CD4-positive, alpha-beta T cell treated with Interleukin-6 for 4 hours (primary cell): ENCODE measurements at regions not wholly inside any gene's neighbourhood (a gene's known extent, or its start where the extent isn't known, plus 50 kb on each side); places are given as distances from the start of the nearest gene placed in this dataset.
"Not testable (repeated sequence)": the region's sequence is repeated elsewhere in the genome, so short reads cannot be mapped to it uniquely, and the experiment has no call there.

Source experiments
- DNase-seq: peaks from one replicate; pipeline ENCODE4 v3.0.0-alpha.2; 2020; ENCODE audit warnings: mixed read lengths

DNA sequence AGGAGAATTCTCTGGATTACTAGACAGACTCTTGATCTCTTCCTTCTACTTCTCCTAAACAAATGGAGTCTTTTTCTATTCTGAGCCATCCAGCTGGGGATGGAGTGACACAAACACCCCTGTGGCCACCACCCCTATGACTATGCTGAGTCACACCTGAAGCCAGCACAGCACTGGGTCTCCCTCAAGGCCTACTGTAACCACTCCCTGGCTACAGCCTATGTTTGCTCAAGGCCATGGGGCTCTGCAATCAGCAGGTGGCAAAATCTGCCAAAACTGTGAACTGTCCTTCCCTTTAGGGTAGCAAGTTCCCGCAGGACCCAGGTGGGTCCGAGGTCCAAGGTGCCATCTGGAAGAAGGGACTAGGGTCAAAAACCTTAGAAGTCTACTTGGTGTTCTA is 132.3 kb downstream of the TINAG start:
- DNase-seq: no peak

DNA sequence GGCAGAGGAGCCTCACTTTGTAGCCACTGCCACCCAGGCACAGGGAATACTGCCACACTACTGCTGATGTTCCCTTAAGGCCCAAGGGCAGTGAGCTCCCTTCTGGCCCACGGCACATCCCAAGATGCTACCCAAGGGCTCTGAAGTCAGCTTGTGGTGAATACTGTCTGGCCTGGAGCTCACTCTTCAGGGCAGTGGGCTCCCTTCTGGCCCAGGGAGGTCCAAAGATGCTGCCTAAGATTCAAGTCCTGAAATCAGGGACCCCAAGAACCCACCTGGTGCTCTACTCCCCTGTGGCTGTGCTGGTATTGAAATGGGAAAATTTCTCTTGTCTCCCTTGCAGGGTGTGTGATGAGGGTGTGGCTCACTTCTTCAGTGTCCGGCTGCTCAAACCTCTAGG is 132.8 kb downstream of the TINAG start:
- DNase-seq: no peak

DNA sequence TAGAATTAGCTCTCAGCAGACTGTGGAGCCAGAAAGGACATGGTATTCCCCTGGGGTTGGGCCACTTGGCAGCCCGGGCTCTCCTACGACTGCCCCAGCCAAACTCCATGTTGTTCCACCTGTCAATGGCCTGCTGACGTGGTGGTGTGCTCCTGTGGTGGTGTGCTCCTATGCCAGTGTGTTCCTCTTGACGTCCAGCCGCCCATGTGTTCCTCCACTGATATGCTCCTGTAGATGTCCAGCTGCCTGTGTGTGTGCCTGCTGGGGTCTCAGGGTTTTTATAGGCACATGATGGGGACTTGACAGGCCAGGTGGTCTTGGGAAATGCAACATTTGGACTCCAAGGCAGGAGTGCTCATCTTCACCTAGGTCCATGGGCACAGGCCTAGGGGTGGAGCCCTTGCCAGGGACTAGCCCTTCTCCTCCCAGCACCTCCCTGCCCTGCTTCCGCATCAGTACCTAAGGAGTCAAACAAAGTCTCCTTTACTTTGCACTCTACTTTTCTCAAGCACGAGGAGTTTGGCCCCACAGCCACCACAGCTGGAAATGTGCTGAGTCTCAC is 133.5 kb downstream of the TINAG start:
- no peak for DNase-seq

DNA sequence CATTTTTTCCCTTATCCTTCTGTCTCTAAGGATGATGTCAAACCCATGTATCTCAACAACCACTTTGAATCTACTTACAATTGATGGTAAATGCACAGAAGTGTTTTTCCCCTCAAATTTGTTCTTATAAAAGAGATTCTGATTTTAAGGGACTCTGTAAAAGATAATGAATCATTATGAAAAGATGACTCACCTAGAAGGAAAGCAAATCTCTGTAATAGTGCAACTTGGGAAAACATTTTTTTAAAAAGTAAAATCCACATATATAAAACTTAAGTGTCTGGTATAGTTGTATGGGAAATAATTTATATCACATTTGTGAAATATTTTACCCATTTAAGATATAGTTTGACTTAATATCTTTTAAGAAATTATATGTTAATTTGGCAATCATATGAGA is 137.0 kb downstream of the TINAG start:
- DNase-seq: no peak

DNA sequence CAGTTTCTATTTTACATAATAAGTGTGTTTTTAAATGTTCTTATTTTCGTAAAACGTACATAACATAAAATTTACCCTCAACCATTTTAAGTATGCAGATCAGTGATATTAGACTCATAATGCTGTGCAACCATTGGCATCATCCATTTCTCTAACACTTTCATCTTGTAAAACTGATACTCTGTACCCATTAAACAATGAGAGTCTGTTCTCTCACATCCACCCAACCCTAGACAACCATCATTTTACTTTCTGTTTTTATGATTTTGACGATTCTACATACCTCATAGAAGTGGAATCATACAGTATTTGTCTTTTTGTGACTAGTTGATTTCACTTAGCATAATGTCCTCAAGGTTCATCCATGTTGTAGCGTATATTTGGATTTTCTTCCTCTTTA is 140.4 kb downstream of the TINAG start:
- DNase-seq: no peak

DNA sequence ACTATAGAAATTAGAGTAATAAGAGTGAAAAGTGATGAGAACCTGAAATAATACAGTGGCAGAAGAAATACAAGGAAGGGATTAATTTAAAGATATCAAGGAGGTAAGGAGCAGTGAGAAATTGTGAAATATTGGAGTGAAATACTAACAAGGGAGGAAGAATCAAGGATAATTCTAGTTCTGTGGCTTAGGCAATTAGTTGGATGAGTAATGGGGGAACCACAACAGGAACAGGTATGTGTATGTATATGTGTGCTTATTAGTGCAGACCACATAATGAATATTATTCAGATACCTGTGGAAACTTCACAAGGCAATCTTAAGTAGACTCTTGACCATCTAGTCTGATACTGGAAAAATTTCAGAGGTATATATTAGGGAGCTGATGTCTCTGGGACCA is 143.3 kb downstream of the TINAG start:
- DNase-seq: no peak

DNA sequence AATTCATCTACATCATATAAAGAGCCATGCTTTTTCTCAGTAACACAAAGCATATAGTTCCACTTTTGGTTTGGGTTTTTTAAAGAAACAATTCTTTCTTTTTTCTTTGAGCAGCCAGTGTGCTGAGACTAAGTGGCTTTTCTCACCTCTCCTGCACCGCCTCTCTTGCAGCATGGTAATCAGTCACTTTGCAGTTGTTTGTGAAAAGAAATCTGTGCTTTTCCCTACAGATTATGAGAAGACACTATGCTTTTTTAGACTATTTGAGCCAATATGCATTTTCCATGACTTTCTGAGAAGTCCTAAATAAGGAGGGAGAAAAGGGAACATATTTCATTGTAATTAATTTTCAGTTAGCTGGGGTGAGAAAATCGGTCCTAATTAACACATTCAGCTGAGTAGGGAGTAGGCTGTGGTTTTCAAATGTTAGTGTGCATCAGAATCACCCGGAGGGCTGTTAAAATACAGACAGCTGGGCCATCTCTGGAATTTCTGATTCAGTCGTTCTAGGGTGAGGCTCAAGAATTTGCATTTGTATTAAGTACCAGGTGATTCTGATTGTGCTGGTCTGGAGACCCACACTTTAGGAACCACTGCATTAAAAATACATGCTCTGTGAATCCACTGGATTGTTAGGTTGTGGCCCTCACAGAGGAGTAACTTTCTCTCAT is 155.2 kb downstream of the TINAG start:
- DNase-seq: no peak

DNA sequence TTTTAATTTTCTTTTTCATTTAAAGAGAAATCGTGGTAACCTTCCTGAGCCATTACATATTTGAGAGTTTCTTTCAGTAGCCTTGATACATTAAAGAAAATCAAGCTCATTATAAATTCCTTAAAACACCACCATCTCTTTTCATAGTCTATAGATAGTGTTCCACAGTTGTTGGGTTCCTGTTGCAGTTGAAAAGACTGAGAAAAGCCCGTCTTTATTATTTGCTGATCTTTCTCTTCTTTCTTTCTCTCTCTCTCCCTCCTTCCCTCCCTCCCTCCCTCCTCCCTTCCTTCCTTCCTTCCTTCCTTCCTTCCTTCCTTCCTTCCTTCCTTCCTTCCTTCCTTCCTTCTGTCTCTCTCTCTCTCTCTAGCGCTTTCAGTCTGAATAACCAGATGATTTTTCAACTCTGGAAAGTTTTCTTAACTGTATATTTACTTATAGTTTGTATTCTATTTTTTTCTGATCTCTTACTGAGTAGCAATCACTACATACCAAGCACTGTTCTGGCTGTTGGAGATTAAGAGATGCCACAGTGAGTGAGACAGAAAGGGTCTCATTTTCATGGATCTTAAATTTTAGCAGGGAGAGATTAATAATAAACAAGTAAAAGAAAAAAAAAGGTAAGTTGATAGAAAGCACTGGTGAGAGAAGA is 157.5 kb downstream of the TINAG start:
- DNase-seq: no peak

DNA sequence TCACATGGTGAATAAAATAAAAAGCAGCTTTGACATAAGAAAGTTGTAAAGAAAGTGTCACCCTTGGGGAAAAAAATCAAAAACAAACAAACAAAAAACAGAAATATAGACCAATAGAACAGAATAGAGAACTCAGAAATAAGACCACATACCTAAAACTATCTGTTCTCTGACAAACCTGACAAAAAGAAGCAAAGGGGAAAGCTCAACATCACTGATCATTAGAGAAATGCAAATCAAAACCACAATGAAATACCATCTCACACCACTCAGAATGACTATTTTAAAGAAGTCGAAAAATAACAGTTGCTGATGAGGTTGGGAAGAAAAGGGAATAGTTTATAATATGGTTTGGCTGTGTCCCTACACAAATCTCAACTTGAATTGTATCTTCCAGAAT is 159.1 kb downstream of the TINAG start:
- DNase-seq: no peak

DNA sequence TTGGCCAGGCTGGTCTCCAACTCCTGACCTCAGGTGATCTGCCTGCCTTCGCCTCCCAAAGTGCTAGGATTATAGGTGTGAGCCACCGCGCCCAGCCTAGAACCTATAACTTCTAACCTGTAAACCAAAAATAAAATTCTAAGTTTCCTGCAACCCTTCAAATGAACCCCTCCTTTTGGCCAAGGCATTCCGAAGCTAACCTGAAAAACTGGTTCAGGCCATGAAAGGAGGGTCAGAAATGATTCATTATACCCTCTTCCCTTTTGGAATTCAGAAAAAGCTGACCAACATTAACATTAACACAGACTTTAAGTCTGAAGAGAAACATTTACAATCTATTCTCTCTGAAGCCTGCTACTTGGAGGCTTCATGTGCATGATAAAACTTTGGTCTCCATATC is 165.1 kb downstream of the TINAG start:
- no peak for DNase-seq

DNA sequence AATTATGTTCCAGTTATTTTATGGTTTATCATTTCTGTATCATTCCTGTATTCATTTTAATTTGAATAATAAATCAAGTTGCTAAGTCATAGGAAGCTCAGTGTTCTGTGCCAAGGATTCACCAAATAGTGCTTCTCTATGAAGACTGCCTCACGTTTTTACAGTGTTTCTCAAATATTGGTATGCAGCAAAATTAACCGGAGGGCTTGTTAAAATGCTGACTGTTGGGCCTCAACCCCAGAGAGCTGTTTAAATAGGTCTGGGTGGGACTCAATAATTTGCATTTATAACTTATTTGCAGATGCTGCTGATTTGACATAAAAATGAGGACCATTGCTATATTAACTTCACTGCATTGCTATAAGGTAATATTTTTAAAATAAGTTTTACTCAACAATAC is 166.7 kb downstream of the TINAG start:
- no peak for DNase-seq

DNA sequence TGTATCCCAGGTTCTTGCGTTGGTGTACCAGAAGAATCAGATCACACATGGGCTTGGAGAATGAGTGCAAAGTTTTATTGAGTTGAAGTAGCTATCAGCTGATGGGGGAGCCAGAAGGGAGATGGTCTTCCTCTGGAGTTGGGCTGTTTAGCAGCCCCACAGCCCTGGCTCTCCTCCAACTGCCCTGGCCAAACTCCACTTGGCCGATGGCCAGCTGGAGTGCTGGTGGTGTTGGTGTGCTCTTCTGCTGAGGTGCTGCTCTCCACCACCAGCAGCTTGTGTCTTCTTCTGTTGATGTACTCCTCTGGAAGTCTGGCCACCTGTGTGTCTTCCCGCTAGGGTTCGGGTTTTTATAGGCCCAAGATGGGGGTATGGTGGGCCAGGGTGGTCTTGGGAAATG is 172.8 kb downstream of the TINAG start:
- no peak for DNase-seq

DNA sequence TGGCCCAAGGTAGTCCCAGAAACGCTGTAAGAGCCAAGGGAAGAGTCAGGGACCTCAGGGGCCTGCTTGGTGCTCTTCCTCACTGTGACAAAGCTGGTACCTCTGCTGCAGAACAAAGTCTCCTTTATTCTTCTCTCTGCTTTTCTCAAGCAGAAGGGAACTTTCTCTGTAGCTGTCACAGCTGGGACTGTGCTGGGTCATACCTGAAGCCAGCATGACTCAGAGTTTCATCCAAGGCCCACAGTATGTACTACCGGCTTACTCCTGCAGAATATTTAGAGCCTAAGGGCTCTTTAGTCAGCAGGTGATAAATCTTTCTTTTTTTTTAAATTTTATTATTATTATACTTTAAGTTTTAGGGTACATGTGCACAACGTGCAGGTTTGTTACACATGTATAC is 183.2 kb downstream of the TINAG start:
- DNase-seq: no peak

DNA sequence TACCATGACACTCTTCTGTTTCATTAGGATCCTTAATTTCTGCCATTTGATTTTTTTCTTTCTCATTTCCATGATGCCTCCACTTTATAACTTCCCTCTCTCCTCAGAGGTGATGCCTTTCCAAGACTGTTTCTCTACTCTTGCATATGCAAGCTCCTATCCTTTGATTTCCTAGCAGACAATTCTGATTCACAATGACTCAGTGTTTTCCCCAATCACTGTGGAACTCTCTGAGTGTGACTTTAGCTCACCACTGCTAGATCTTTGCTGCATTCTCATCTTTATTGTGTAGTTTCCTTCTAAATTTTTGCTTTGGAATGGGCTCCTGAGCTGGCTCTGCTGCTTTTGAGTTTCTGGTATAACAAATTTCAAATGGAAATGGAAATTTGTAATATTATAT is 184.9 kb downstream of the TINAG start:
- DNase-seq: no peak

DNA sequence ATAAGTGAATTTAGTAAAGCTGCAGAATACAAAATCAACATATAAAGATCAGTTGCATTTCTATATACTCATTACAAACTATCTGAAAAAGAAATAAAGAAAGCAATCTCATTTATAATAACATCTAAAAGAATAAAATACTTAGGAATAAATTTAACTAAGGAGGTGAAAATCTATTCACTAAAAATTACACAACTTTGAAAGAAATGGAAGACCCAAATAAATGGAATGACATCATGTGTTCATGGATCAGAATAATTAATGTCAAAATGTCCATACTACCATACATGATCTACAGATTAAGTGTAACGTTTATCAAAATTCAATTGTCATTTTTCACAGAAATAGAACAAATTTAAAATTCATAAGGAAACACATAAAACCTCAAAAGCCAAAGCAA is 194.9 kb downstream of the TINAG start:
- DNase-seq: no peak

DNA sequence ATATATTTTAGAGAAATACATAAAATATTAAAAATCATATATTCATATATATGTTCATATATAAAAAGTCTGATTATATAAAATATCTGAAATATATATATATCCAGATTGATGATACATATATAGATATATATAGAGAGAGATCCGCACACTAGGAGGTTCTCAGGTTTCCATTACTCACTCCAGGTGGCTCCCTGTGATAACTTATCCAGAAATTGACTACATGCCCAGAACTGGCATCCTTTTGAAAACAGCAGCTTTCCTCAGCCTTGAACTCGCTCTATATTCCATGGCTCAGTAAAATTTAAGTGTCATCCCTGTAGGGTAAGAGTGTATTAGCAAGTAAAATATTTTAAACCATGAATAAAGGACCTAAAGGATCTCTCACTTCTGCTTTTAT is 206.8 kb downstream of the TINAG start:
- DNase-seq: no peak

DNA sequence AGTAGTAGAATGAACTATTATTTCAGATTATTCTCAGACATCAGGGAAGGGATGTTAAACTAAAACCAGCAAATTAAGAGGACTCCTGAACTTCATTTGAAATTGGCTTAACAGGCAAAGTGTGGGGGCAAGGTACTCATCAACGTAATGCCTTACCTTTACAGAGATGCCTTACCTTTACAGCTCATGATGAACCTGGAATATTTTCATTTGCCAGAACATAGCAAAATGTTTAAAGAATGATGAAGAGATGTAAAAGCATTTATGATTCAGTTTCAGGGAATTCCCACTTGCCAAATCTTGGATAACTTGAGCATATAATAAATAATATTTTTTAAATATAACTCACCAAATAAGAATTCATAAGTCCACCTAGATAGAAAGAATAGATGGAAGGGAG is 207.5 kb downstream of the TINAG start:
- DNase-seq: no peak

DNA sequence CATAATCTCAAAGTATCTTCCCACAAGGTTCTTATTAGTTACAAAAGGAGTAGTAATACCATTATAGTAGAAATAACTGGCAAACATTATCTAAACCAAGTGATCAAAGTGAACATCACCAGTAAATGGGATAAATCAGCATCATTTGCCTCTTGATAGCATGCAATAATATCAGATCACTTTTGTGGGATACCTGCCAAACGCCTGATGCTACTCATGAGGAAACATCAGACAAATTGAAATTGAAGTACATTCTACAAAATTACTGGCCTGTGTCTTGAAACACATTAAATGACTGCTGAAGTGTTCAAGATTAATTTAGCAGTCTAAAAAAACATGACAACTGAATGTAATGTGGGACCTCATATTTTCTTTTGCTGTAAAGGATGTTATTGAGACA is 208.1 kb downstream of the TINAG start:
- DNase-seq: no peak

DNA sequence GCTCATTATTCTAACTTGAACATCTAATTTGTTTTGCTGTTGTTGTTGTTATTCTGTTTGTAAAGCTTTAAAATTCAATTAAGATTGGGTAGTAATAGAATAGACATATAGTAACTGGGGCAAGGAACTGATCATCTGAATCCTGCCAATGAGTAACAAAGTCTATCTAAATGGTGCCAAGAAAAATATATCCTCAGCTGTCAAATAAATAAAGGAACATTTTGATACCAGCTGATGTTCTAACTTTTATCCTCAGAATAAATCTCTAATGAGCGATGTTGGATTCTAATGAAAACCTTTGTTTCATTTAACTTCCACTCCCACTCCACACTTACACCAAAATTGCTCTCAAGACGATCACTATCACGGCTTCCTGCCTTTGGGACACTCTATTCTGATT is 210.9 kb downstream of the TINAG start:
- no peak for DNase-seq

DNA sequence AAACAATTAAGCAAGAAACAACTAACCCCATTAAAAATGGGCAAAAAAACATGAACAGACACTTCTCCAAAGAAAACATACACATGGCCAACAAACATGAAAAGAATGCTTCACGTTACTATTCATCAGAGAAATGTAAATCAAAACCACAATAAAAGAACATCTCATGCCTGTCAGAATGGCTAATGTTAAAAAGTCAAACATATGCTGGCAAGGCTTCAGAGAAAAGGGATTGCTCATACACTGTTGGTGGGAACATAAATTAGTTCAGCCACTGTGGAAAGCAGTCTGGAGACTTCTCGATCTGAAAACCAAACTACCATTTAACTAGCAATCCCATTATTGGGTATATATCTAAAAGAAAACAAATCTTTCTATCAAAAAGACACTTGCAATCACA is 217.5 kb downstream of the TINAG start:
- DNase-seq: no peak

DNA sequence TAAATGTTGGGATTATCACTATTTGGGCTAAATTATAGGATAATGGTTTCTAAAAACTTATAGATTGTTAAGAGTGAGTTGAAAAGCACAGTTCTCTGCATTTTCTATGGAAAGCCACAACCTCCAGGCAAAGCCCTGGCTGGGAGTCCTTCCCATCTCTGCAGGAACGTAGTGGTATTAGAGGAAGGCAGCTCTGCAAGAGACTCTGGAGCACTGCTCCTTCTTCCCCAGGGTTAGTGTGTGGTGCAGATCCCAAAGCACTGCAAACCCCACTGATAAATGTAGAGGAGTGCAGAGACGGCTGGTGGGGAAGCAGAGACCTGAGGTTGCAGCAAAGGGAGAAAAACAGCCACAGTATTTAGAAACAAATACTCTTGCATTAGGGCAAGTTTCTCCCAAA is 225.3 kb downstream of the TINAG start:
- no peak for DNase-seq

DNA sequence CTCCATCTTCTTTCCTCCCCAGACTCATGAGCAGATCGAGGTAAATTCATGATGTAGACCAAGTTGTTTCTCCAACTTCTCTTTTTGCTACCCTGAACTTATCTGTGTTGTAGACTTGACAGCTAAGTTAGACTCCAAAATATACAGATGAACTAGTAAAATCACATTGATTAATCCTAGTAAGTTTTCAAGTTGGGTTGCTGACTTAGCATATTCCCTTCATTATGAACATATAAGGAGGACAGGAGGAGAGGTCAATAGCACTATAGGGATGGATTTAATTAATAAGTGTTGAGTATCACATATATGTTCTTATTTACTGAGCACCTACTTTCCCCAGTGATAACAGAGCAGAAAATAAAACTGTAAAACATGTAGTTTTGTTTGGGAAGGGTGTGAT is 227.3 kb downstream of the TINAG start:
- DNase-seq: no peak

DNA sequence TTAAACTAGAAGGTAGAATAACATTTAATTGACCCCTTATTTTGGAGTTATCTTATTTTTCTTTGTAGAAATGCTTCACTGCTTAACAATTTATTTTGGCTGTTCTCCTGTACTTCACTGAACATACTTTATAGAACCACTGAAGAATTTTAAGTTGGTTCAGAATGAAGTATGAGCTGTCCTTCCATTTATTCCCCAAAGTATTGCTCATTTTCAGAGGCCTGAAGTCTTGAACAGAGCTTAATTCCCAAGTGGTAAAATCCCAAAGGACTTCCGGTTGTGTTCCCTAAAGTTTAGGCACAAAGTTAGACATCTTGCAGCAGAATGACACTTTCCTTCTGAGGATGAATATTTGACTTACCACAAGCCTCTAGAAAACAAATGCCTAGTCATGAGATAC is 233.3 kb downstream of the TINAG start:
- no peak for DNase-seq

DNA sequence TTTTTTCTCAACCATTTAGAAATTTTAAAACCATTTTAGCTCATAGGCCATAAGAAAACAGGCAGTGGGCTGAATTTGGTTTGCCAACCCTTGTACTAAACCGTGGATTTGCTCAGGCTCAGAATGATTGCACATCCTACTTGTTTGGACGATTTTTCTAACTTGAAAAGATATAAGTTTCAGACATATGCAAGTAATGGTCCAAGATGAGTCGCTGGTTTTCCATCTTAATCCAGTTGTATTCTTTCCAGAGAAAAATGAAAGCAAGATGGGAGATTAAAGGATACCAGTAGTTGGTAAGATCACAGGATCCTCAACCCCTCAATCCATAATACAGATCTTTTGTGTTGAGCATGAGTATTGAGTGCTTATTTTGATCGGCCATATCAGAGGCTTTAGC is 250.9 kb downstream of the TINAG start:
- DNase-seq: no peak

DNA sequence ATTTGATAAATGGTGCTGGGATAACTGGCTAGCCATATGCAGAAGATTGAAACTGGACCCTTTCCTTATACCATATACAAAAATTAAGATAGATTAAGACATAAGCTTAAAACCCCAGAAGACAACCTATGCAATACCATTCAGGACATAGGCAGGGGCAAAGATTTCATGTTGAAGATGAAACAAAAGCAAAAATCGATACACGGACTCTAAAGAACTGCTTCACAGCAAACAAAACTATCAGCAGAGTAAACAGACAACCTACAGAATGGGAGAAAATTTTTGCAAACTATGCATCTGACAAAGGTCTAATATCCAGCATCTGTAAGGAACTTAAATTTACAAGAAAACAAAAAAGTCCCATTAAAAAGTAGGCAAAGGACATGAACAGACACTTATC is 255.9 kb downstream of the TINAG start:
- DNase-seq: not testable (repeated sequence)
